Stomach smooth muscle (tissue), 2 donors: ENCODE measurements at regions not wholly inside any gene's neighbourhood (a gene's known extent, or its start where the extent isn't known, plus 50 kb on each side); places are given as distances from the start of the nearest gene placed in this dataset.
"Not testable (repeated sequence)": the region's sequence is repeated elsewhere in the genome, so short reads cannot be mapped to it uniquely, and the experiment has no call there.

ENCODE experiments used
- H3K27ac ChIP-seq: one replicate; pipeline ENCODE4 v1.7.0; 2013; ENCODE audit warnings: mild to moderate bottlenecking, low read length, inconsistent platforms
- H3K27me3 ChIP-seq, 2 donors: one replicate each; pipeline ENCODE4 v1.7.0; 2013; ENCODE audit warnings: low read length in 2 of 2; ENCODE audit not compliant: insufficient read depth in 2 of 2, control insufficient read depth in 1 of 2
- H3K36me3 ChIP-seq, 2 donors: one replicate each; pipeline ENCODE4 v1.7.0; 2013; ENCODE audit warnings: low read length in 2 of 2; ENCODE audit not compliant: control insufficient read depth in 2 of 2, insufficient read depth in 2 of 2
- H3K4me1 ChIP-seq: one replicate; pipeline ENCODE4 v1.7.0; 2013; ENCODE audit warnings: low read length; ENCODE audit not compliant: control insufficient read depth, insufficient read depth
- H3K4me3 ChIP-seq, 2 donors: one replicate each; pipeline ENCODE4 v1.7.0; 2013; ENCODE audit warnings: low read length in 2 of 2
- H3K9ac ChIP-seq, 2 donors: one replicate each; pipeline ENCODE4 v1.7.0; 2013; ENCODE audit warnings: low read length in 2 of 2, mild to moderate bottlenecking in 1 of 2
- H3K9me3 ChIP-seq, 2 donors: one replicate each; pipeline ENCODE4 v1.7.0; 2013; ENCODE audit warnings: low read length in 2 of 2; ENCODE audit not compliant: control insufficient read depth in 2 of 2
- donor health status: healthy.
- donor health status: Pancreatic carcinoma.

- H3K9ac ChIP-seq, H3K27ac ChIP-seq, H3K4me1 ChIP-seq, H3K4me3 ChIP-seq, H3K9me3 ChIP-seq, H3K36me3 ChIP-seq, H3K27me3 ChIP-seq: not testable (repeated sequence)
Measured at GRCh38 chr7:84883570-84883969, 303.3 kb downstream of the SEMA3D start.

- not testable (repeated sequence) for H3K9me3 ChIP-seq, H3K27ac ChIP-seq, H3K9ac ChIP-seq, H3K27me3 ChIP-seq, H3K4me3 ChIP-seq, H3K36me3 ChIP-seq, H3K4me1 ChIP-seq
Measured at GRCh38 chr7:84880326-84880997, 306.4 kb downstream of the SEMA3D start.

GRCh38 chr7:84879570-84880325, 307.1 kb downstream of the SEMA3D start:
- Histone ChIP-seq H3K9me3 (no peaks in the 10 kb centered on the region), H3K9ac (no peak overlapping the region), H3K4me3 (no peak overlapping the region), H3K36me3 (no peaks in the 10 kb centered on the region), H3K27ac (no peak overlapping the region), H3K27me3 (no peaks in the 10 kb centered on the region), H3K4me1 (no peaks in the 10 kb centered on the region)

GRCh38 chr7:84877943-84878570, 308.8 kb downstream of the SEMA3D start:
- no peaks in the 10 kb centered on the region for H3K9me3 ChIP-seq
- H3K36me3 ChIP-seq: no peaks in the 10 kb centered on the region
- no peaks in the 10 kb centered on the region for H3K27me3 ChIP-seq
- H3K9ac ChIP-seq: no peak overlapping the region
- H3K4me3 ChIP-seq: no peak overlapping the region
- H3K4me1 ChIP-seq: no peaks in the 10 kb centered on the region
- no peak overlapping the region for H3K27ac ChIP-seq

- Histone ChIP-seq H3K4me1 (no peaks in the 10 kb centered on the region), H3K27me3 (no peaks in the 10 kb centered on the region), H3K9ac (no peak overlapping the region), H3K27ac (no peak overlapping the region), H3K9me3 (no peaks in the 10 kb centered on the region), H3K36me3 (no peaks in the 10 kb centered on the region), H3K4me3 (no peak overlapping the region)
Measured at GRCh38 chr7:84876061-84876821, 310.6 kb downstream of the SEMA3D start.

GRCh38 chr7:84865560-84865959, 321.3 kb downstream of the SEMA3D start:
- Histone ChIP-seq H3K4me1 (no peaks in the 10 kb centered on the region), H3K36me3 (no peaks in the 10 kb centered on the region), H3K27ac (no peak overlapping the region), H3K4me3 (no peak overlapping the region), H3K9me3 (no peaks in the 10 kb centered on the region), H3K27me3 (no peaks in the 10 kb centered on the region), H3K9ac (no peak overlapping the region)

- Histone ChIP-seq H3K27me3 (no peaks in the 10 kb centered on the region), H3K9ac (no peak overlapping the region), H3K4me3 (no peak overlapping the region), H3K36me3 (no peaks in the 10 kb centered on the region), H3K27ac (no peak overlapping the region), H3K9me3 (no peaks in the 10 kb centered on the region), H3K4me1 (no peaks in the 10 kb centered on the region)
Measured at GRCh38 chr7:84857336-84857735, 329.5 kb downstream of the SEMA3D start.

- H3K4me3 ChIP-seq: no peak overlapping the region
- H3K4me1 ChIP-seq: no peaks in the 10 kb centered on the region
- no peak overlapping the region for H3K9ac ChIP-seq
- H3K27me3 ChIP-seq: no peaks in the 10 kb centered on the region
- no peaks in the 10 kb centered on the region for H3K36me3 ChIP-seq
- no peak overlapping the region for H3K27ac ChIP-seq
- no peaks in the 10 kb centered on the region for H3K9me3 ChIP-seq
Measured at GRCh38 chr7:84855758-84856157, 331.1 kb downstream of the SEMA3D start.

- not testable (repeated sequence) for H3K27ac ChIP-seq, H3K4me1 ChIP-seq, H3K9me3 ChIP-seq, H3K36me3 ChIP-seq, H3K9ac ChIP-seq, H3K27me3 ChIP-seq, H3K4me3 ChIP-seq
Measured at GRCh38 chr7:84848974-84849372, 337.9 kb downstream of the SEMA3D start.

- Histone ChIP-seq H3K27ac (no peak overlapping the region), H3K27me3 (no peaks in the 10 kb centered on the region), H3K9me3 (no peaks in the 10 kb centered on the region), H3K4me1 (no peaks in the 10 kb centered on the region), H3K36me3 (no peaks in the 10 kb centered on the region), H3K9ac (no peak overlapping the region), H3K4me3 (no peak overlapping the region)
Measured at GRCh38 chr7:84848219-84848973, 338.5 kb downstream of the SEMA3D start.
